SW 1271 (cell line): ENCODE measurements at regions not wholly inside any gene's neighbourhood (a gene's known extent, or its start where the extent isn't known, plus 50 kb on each side); places are given as distances from the start of the nearest gene placed in this dataset.
"Not testable (repeated sequence)": the region's sequence is repeated elsewhere in the genome, so short reads cannot be mapped to it uniquely, and the experiment has no call there.

Source experiments
- DNase-seq, 2 experiments: peaks; one replicate each; lab custom pipeline; 2025; lab: John Stamatoyannopoulos, UW

GRCh38 chr9:89695979-89696378, 91.2 kb downstream of the GADD45G start:
- not testable (repeated sequence) for DNase-seq

- no peak for DNase-seq
These were observed 92.0 kb downstream of the GADD45G start for GRCh38 chr9:89696780-89697179.

GRCh38 chr9:89697553-89697952, 92.7 kb downstream of the GADD45G start:
- DNase-seq, result no peak

- no peak for DNase-seq
These were observed 93.7 kb downstream of the GADD45G start for GRCh38 chr9:89698411-89699005.

- no peak for DNase-seq
These were observed 94.8 kb downstream of the GADD45G start for GRCh38 chr9:89699646-89700045.

- DNase-seq, result no peak
These were observed 96.5 kb downstream of the GADD45G start for GRCh38 chr9:89701221-89701798.

GRCh38 chr9:89702401-89702800, 97.6 kb downstream of the GADD45G start:
- no peak for DNase-seq

- DNase-seq, result no peak
These were observed 100.8 kb downstream of the GADD45G start for GRCh38 chr9:89705651-89706050.

GRCh38 chr9:89706086-89706485, 101.3 kb downstream of the GADD45G start:
- no peak for DNase-seq

- no peak for DNase-seq
These were observed 101.9 kb downstream of the GADD45G start for GRCh38 chr9:89706731-89707191.

- no peak for DNase-seq
These were observed 105.9 kb downstream of the GADD45G start for GRCh38 chr9:89710697-89711096.

GRCh38 chr9:89711866-89712265, 107.1 kb downstream of the GADD45G start:
- DNase-seq, result no peak

GRCh38 chr9:89712283-89712682, 107.5 kb downstream of the GADD45G start:
- no peak for DNase-seq

GRCh38 chr9:89714321-89714720, 109.5 kb downstream of the GADD45G start:
- DNase-seq, result no peak

GRCh38 chr9:89715318-89715858, 110.6 kb downstream of the GADD45G start:
- DNase-seq, result no peak

- DNase-seq, result no peak
These were observed 111.1 kb downstream of the GADD45G start for GRCh38 chr9:89715881-89716280.

- no peak for DNase-seq
These were observed 111.7 kb downstream of the GADD45G start for GRCh38 chr9:89716559-89716958.

- no peak for DNase-seq
These were observed 113.4 kb downstream of the GADD45G start for GRCh38 chr9:89718176-89718575.

- DNase-seq, result no peak
These were observed 113.8 kb downstream of the GADD45G start for GRCh38 chr9:89718651-89719050.

- no peak for DNase-seq
These were observed 114.4 kb downstream of the GADD45G start for GRCh38 chr9:89719202-89719601.

GRCh38 chr9:89720696-89721175, 115.9 kb downstream of the GADD45G start:
- no peak for DNase-seq

- no peak for DNase-seq
These were observed 116.4 kb downstream of the GADD45G start for GRCh38 chr9:89721176-89721700.

GRCh38 chr9:89721971-89722530, 117.2 kb downstream of the GADD45G start:
- no peak for DNase-seq
